Ecto neural progenitor cell (in vitro differentiated cells): ENCODE measurements at regions not wholly inside any gene's neighbourhood (a gene's known extent, or its start where the extent isn't known, plus 50 kb on each side); places are given as distances from the start of the nearest gene placed in this dataset.

ENCODE experiments used
- DNase-seq: peaks from one replicate; pipeline ENCODE4 v3.0.0-alpha.2; 2018; ENCODE audit warnings: low spot score

DNA sequence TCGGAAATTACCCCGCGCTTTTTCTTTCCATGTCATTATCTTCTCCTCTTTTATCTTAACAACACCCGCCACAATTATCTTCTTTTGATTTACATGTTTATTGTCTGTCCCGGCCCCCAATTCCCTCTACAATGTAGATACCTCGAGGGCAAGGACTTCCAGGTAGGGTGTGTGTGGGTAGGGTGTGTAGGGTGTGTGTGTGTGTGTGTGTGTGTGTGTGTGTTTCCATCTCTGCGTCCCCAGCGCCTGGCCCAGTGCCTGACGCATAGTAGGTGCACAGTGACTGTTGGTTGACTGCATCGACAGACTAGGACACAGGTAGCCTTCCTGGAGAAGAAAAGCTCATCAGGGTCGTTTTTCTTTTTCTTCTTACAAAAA, 103.1 kb downstream of the UCHL1 start:
- no peak for DNase-seq

DNA sequence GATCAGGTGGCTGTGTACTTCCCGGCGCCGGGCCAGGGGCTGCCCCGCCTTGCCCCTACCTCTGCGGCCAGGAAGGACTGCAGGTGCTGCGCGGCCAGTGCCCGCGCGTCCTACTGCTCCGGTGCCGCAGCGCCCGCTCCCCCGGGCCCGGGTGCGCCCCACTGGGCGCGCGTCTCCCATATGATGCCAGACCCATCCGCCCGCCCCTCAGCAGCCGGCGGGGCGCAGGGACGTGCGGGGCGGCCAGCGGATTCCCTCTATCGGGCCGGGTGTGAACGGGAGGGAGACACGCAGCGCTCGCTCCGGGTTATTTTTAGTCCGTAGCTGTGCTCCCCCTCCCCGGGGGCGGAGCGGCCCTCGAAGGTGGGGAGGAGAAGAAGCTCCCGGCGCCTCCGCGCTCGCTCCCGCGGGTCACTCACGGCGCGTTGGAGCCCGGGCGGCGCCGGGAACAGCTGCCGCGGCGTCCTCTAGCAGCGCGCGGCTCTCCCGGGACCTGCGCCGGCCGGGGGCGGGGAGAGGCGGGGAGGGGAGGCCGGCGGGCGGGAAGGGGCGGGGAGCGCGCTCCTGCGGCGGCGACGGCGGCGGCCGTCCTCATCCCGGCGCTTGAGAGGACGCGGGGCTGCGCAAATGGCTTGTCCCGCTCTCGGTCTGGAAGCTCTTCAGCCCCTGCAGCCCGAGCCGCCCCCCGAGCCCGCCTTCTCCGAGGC, 103.6 kb downstream of the UCHL1 start:
- DNase-seq: peak; percentile 78

- peak; percentile 55 for DNase-seq
These were observed 104.4 kb downstream of the UCHL1 start for GRCh38 chr4:41360921-41361793.

DNA sequence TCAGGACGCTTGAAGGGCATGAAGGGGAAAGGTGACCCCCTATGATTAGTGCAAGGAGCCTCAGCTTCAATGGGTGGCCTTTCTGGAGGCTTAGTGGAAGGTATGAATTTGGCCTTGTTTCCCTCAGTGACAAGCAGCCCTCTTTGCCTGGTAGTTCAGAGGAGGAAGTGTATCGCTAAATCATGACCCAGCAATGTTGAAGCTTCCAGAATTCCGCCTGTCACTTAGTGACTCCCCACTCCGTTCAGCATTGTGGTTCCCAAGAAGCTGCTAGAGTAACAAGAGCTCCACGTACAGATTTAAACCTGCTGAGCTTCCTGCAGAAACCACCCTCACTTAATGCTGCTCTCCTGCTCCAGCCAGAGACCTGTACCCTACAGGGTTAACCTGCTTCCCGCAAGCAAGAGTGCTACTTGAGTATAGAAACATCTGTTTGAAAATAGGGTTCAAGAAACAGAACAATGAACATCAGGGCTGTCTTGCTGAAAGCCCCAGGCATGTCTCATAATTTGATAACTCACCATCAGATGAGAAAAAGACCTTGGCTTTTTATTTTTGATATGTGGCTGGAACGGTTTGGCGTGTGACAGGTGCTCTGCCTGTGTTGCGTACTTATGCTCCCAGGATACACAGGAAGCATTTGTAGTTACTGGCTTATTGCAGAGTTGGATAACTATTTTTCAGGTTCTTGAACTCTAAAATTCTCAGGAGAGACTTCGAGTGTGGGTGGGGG, 105.2 kb downstream of the UCHL1 start:
- no peak for DNase-seq

GRCh38 chr4:41362621-41363383, 106.1 kb downstream of the UCHL1 start:
- no peak for DNase-seq

- no peak for DNase-seq
These were observed 106.8 kb downstream of the UCHL1 start for GRCh38 chr4:41363384-41363981.

DNA sequence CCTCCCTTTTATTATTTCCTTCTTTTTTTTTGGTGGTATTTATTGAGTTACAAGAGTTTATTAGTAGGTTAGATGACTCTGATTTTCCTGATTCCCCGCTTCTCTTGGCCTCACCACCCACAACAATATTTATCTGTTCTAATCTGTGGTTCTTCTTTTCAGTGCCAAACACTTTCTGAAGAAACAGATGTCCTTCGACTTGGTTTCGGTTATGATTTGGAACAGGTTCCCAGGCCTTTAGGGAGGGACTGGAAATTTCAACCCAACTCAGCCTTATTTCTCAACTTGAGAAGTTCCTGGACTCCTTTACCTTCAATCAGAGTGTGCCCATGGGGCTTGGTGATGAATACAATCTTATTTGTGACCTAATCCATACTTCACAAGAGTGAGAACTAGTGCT, 108.1 kb downstream of the UCHL1 start:
- DNase-seq: no peak

DNA sequence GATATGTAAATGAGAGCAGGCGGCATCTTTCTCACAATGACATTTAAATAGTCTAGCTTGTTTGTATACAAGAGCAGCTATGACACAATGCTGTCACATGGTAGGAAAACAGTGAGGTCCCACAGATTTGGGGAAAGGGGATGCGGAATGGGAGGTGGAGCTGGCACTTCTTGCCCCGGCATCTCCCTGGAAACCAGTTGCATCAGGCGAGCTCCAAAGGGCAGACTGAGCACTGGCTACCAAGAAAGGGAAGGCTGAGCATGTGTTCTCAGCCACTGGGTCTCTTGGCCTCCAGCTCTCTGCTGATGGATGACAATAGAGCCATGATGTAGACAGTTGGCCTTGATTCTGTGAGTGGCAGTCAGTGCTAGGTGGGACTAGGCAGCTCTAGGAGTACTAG, 109.0 kb downstream of the UCHL1 start:
- no peak for DNase-seq

DNA sequence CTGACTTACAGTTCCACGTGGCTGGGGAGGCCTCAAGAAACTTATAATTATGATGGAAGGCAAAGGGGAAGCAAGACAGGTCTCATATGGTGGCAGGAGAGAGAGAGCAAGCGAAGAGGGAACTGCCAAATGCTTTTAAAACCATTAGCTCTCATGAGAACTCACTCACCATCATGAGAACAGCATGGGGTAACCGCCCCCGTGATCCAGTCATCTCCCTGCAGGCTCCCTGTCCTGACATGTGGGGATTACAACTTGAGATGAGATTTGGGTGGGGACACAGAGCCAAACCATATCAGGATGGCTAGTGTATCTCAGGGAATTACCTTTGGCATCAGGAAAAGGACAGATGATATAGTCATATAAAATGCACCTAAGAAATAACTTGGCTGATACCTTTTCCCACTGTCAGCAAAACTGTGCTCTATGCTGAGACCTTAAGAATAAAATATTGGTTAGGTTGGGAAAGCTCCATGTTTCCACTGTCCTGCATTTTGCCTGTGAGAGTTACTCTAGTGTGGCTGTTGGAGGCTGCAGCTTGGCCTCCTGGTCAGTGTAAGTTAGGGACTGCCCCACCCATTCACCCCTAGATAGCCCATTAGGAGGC, 110.3 kb downstream of the UCHL1 start:
- no peak for DNase-seq

- DNase-seq: no peak
These were observed 113.0 kb downstream of the UCHL1 start for GRCh38 chr4:41369680-41370079.

GRCh38 chr4:41373221-41373620, 116.5 kb downstream of the UCHL1 start:
- DNase-seq: no peak

GRCh38 chr4:41374490-41374889, 117.8 kb downstream of the UCHL1 start:
- DNase-seq: no peak

DNA sequence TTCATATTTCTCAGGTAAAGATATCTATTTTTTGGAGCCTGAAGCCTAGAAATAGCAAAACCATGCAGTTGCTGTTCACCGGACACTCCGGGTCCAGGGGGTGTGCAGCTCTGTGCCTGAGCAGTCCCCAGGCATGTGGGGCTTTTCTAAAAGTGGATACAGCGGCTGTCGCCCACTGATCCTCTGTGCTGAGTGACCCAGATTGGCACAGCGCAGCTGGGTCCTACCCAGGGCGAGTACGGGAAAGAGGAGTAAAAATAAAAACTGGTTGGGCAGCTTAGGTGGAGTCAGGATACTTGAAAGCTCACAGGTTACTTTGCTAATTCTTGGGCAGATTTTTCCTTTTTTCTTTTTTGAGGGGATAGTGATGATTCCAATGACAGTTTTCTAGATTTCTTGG, 118.8 kb downstream of the UCHL1 start:
- DNase-seq: no peak

DNA sequence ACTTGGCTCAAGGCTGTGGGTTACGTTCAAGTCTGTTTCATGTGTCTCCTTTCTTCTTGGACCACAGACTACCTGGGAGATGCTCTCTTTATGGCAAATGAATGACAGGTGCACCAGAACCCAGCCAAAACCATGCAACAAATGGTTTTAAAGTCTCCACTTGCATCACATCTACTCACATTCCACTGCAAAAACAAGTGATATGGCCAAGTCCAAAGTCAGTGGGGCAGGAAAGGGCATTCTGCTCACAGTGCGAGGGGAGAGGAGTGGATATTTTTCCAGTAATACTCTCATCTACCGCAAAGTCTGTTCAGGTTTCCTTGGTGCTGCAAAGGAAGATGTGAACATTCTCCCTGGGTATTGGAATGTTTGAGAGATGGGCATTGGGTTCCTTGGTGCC, 120.5 kb downstream of the UCHL1 start:
- no peak for DNase-seq

- no peak for DNase-seq
These were observed 122.5 kb downstream of the UCHL1 start for GRCh38 chr4:41379230-41379629.

DNA sequence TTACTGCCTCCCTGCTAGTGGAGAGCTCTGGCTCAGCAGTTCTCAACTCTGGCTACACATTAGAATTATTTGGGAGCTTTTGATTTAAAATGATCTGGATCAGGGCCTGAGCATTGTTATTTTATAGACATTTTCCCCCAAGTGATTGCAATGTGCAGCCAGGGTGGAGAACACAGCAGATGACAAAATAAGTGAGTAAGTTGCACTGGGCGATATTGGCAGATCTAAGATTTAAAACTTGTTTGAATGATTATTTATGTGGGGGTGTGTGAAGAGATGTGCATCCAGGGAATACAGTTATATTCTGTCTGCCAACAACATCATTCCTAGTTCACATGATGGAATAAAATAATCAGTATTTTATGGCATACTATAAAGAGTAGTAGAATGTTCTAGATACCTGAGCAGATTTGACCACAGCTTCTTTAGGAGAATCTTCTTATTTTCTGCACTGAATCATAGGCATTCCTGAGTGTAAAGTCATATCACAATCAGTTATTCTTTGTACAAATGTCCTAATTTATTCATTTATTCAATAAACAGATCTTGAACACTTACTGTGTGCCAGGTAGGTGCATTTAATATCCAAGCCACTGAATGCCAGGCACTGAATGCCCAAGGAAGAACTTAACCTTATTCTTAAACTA, 123.9 kb downstream of the UCHL1 start:
- DNase-seq: no peak

DNA sequence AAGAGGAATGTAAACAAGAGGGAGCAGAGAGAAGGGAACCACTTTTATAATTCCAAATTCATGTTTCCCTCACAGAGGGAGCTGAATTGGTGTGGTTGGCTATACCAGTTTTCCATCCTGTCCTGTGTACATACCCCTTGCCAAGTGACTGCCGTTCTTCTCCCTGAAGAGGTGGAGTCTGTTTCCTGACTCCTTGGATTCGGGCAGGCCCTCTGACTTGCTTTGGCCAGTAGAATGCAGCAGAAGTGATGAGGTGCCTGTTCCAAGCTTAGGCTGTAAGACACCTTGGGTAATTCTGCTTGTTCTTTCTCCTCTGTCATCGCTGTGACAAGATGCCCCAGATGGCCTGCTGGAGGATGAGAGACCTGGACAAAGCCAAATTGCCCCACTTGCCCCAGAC, 124.7 kb downstream of the UCHL1 start:
- no peak for DNase-seq

DNA sequence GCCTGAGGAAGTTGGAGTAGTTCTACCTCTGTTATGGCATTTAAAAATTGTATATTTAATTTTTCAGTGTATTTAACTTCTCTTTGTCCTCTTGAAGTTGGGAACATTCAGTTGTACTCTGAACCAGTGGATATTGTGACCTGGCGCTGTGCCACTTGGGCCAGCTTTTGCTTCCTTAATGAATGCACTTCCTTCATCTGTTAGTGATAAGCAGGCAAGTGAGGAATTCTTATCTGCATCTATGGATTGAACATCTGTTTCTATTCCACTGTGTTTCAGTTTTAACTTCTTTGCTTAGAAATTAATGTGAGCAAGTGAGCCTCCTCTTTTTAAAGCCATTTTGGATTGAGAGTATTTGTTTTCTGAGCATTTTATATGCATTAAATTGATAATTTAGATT, 128.3 kb downstream of the UCHL1 start:
- no peak for DNase-seq

DNA sequence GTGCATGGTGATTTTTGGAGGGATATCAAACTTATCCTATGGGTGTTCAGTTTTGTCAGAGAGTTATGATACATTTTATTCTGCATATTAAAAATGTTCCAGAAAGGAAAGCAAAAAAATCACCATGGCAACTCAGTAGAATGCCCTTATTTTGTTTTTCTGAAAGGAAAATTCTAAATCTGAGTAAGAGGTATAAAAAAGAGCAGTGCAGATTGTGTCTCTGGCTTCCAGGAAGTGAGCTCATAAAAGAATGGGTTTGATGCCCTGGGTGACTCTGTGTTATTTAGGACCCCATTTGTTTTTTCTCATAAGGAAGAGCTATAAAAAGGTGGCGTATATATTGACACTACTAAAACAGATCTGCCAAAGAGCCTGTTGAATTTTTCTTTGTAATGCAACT, 128.8 kb downstream of the UCHL1 start:
- DNase-seq: no peak

GRCh38 chr4:41388080-41388479, 131.4 kb downstream of the UCHL1 start:
- DNase-seq: no peak

DNA sequence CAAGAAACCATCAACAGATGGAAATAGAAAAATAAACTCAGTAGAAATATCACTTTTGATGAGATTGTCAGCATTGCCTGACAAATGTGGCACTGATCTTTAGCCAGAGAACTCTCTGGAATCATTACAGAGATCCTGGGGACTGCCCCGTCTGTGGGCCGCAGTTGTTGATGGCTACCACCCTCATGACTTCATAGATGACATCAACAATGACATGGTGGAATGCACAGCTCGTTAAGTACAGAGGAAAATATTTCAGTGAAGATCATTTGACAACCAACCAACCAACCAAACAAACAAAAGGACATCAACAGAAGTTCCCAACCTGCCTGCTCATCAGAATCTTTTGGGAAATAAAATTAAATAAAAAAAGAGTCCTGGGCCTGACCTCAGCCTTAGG, 132.6 kb downstream of the UCHL1 start:
- no peak for DNase-seq
